Esophagus muscularis mucosa (tissue), 4 donors: ENCODE measurements at regions not wholly inside any gene's neighbourhood (a gene's known extent, or its start where the extent isn't known, plus 50 kb on each side); places are given as distances from the start of the nearest gene placed in this dataset.

ENCODE experiments used
- DNase-seq: peaks from one replicate; pipeline ENCODE4 v3.0.0-alpha.2; 2017; ENCODE audit errors: extremely low spot score
- H3K27ac ChIP-seq, 4 donors: fragments of 200-600 bp; sonication (generic); replicated peaks in 1 of 4; 1 replicate in 3 of 4; 2 replicates in 1 of 4; pipeline ENCODE4 v1.5.1; 2016 to 2019; ENCODE audit warnings: mild to moderate bottlenecking in 1 of 4
- H3K27me3 ChIP-seq, 4 donors: fragments of 200-600 bp; sonication (generic); one replicate each; pipeline versions ENCODE4 v1.5.1 to v1.6.0; 2016 to 2019
- H3K36me3 ChIP-seq, 4 donors: fragments of 200-600 bp; sonication (generic); one replicate each; pipeline ENCODE4 v1.5.1; 2016 to 2019
- H3K4me1 ChIP-seq, 4 donors: fragments of 200-600 bp; sonication (generic); one replicate each; pipeline ENCODE4 v1.5.1; 2016 to 2019
- H3K4me3 ChIP-seq, 4 donors: fragments of 200-600 bp; sonication (generic); 1 replicate in 2 of 4; 2 replicates in 2 of 4; pipeline ENCODE4 v1.5.1; 2016 to 2019; ENCODE audit warnings: mild to moderate bottlenecking in 4 of 4, moderate library complexity in 1 of 4
- H3K9me3 ChIP-seq, 4 donors: fragments of 200-600 bp; sonication (generic); 1 replicate in 3 of 4; 2 replicates in 1 of 4; pipeline ENCODE4 v1.5.1; 2016 to 2019
- EP300 ChIP-seq: sonication (generic); formaldehyde crosslinking; IDR thresholded peaks from one replicate; pipeline ENCODE4 v1.6.1; 2017; ENCODE audit warnings: antibody characterized with exemption
- POLR2A ChIP-seq: fragments of 450-650 bp; IDR thresholded peaks from one replicate; pipeline ENCODE4 v1.6.1; 2017; ENCODE audit warnings: antibody characterized with exemption, moderate library complexity, mild to moderate bottlenecking, low read depth
- POLR2AphosphoS5 ChIP-seq, 2 donors: sonication (generic); formaldehyde crosslinking; IDR thresholded peaks; one replicate each; pipeline ENCODE4 v1.6.1; 2017; ENCODE audit warnings: antibody characterized with exemption in 2 of 2
- WGBS: methylation state at CpG from one replicate; pipeline ENCODE4 v1.1.5; 2018; 5-methylcytosine and 5-hydroxymethylcytosine counted together
- intact Hi-C: fragments of 100-400 bp; cut with DNase I; formaldehyde crosslinking; loops from one replicate; pipeline ENCODE4 v1.15.1; 2023
- TF ChIP-seq, protein P1 (sequence below), 3 experiments: fragments of 200-600 bp in 2 of 3; fragments of 450-650 bp in 1 of 3; sonication (generic) in 2 of 3; IDR thresholded peaks; one replicate each; pipeline ENCODE4 v1.5.1; 2017 to 2019; ENCODE audit warnings: antibody characterized with exemption in 3 of 3, mild to moderate bottlenecking in 2 of 3, moderate library complexity in 1 of 3

DNA sequence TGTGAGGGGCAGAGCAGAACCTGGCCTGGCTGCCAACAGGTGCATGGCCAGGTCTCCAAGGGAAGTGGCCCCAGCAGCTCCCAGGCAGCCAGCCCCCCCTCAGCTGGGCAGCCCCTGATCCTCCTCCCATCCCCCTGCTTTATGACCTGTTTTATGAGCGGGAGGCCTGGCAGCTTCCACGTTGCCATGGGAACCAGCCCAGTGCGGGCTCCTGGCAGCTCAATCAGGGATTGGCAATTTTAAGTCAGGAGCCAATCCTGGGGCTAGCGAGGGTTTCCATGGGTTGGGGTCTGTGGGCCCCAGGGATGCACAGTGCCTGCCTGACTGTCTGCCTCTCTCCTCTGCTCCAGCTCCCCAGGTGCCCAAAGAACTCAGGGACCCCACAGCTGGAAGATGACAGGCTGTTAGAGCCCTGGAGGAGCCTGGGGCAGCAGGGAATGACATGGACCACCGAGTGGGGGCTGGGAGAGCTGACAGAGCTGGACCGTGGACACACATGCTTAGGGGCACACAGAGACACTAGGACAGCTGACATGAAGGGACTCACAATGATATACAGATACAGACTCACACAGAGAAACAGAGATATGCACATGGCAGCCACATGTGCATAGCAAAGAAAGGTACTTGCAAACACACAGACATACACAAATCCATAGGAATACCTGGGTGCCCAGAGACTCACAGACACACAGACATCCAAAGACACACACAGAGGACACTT, 56.5 kb upstream of the SIRPA start:
- no peak for TF ChIP-seq POLR2AphosphoS5 (IDR thresholded peaks at IDR 0.05)
- TF ChIP-seq, protein P1, sequence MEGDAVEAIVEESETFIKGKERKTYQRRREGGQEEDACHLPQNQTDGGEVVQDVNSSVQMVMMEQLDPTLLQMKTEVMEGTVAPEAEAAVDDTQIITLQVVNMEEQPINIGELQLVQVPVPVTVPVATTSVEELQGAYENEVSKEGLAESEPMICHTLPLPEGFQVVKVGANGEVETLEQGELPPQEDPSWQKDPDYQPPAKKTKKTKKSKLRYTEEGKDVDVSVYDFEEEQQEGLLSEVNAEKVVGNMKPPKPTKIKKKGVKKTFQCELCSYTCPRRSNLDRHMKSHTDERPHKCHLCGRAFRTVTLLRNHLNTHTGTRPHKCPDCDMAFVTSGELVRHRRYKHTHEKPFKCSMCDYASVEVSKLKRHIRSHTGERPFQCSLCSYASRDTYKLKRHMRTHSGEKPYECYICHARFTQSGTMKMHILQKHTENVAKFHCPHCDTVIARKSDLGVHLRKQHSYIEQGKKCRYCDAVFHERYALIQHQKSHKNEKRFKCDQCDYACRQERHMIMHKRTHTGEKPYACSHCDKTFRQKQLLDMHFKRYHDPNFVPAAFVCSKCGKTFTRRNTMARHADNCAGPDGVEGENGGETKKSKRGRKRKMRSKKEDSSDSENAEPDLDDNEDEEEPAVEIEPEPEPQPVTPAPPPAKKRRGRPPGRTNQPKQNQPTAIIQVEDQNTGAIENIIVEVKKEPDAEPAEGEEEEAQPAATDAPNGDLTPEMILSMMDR (IDR thresholded peaks at IDR 0.05) = no peak
- TF ChIP-seq POLR2A = no peak
- no peak for TF ChIP-seq EP300
- 65% methylated on average over 3 of the region's 6 CpGs for WGBS
- intact Hi-C loops = no loop called here
- H3K36me3 ChIP-seq = no peaks in the 10 kb centered on the region
- no peaks in the 10 kb centered on the region for H3K27me3 ChIP-seq
- H3K4me3 ChIP-seq = no peak overlapping the region
- H3K9me3 ChIP-seq = no peaks in the 10 kb centered on the region
- H3K27ac ChIP-seq = no peak overlapping the region
- H3K4me1 ChIP-seq = peaks cover 4 to 30% (median 27%) of the 10 kb centered on the region in 4 donors
- no peak for DNase-seq

DNA sequence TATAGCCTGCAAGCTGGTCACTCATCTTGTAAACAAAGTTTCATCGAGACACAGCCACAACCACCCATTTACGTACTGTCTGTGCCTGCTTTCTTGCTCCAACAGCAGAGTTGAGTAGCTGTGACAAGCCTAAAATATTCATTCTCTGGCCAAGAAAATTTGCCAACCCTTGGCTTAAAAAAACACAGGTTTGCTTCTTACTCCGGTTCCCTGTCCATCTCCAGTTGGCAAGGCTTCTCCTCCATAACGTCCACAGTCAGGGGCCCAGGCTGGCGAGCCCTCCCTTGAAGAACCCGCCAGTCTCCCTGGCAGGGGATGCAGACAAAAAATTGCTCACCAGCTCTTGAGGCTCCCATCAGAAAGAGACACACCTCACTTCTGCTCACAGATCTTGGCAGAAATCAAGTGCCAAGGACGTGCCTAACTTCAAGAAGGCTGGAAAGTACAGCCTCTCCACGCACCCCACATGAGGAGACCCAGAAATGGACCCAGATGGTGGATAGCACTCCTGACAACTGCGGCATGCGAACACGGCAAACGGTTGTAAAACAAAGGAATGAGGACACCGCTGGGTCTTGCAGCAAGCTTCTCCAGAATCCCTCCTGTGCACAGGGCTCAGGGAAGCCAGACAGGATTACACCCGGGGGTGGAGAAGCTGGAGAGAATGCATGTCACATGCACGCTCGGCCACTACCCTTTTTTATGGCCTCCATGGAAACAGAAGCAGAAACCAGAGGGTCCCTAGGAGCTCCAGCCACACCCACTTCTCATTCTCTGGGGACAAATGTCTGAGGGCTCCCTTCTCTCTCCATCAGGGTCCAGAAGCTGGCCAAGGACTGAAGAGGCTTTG, 59.8 kb upstream of the SIRPA start:
- no peak for DNase-seq
- Histone ChIP-seq H3K27ac (no peak overlapping the region), H3K36me3 (no peaks in the 10 kb centered on the region), H3K4me1 (peaks cover 6 to 17% (median 16%) of the 10 kb centered on the region in 4 donors), H3K27me3 (no peaks in the 10 kb centered on the region), H3K9me3 (no peaks in the 10 kb centered on the region), H3K4me3 (no peak overlapping the region)
- intact Hi-C loops = no loop called here
- TF ChIP-seq POLR2A (no peak), EP300 (no peak), POLR2AphosphoS5 (IDR thresholded peaks at IDR 0.05) (no peak)
- TF ChIP-seq, protein P1 (IDR thresholded peaks at IDR 0.05) = no peak
- WGBS = 75% methylated on average over 11 of the region's 16 CpGs

DNA sequence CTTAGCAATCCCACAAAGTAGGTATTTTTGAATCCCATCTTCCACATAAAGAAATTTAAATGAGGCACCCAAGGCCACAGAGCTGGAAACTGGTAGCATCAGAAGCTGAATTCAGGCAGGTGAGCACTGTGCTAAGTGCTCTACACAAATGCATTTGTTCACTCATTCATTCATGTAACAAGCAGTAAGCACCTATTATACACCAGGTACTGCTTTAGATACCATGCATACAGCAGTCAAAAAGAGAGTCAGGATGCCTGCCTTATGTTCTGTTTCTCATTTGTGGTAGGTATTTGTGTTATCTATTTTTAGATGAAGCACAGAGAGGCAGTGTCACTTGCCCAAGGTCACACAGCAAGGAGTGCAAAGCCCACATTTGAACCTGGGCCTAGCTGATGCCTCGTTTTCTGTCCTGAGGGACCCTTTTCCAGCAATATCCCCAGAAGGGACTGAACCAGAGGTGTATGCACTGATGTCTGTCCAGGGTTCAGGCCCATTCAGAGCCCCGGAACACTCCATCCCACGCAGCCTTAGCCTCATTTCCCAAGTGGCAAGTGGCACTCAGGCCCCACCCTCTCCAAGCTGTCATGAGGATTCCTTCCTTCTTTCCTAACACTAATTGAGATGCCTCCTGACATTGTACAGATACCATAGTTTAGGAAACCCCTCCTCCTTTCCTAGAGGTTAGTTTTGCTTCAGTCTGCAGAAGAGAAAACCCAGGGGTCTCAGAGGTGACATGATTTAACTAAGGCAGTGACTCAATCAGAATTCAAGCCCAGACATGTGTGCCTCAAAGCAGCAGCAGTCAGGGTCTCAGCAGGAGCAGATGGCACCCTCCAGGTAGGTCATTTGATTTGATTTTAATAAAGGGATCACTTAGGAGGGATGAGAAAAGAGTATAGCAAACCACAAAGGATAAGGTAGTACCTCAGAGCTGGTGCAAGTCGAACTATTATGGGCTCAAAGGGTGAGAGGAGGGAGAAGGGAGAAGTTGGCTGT, 61.2 kb upstream of the SIRPA start:
- 83% methylated on average over 4 of the region's 4 CpGs for WGBS
- Histone ChIP-seq H3K9me3 (no peaks in the 10 kb centered on the region), H3K36me3 (no peaks in the 10 kb centered on the region), H3K27me3 (no peaks in the 10 kb centered on the region), H3K27ac (no peak overlapping the region), H3K4me3 (no peak overlapping the region), H3K4me1 (peaks cover 20 to 25% (median 24%) of the 10 kb centered on the region in 4 donors)
- no peak for TF ChIP-seq POLR2A
- no peak for TF ChIP-seq EP300
- no peak for TF ChIP-seq POLR2AphosphoS5 (IDR thresholded peaks at IDR 0.05)
- TF ChIP-seq, protein P1 (IDR thresholded peaks at IDR 0.05) = no peak
- no peak for DNase-seq
- intact Hi-C loops = no loop called here

DNA sequence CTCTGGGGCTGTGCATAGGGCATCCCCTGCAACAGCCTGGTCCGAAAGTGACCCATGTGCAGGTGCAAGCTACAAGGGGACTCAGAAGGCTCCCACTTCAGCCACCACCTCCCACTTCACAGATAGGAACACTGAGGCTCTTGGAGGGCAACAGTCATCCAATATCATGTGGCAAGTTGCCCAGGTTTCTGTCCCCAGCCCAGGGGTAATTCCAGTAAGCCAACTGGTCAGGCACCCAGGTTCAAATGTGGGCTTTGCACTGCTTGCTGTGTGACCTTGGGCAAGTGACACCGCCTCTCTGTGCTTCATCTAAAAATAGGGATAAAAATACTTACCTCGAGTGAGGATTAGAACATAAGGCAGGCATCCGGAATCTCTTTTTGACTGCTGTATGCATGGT, 62.0 kb upstream of the SIRPA start:
- no peak overlapping the region for H3K27ac ChIP-seq
- 92% methylated on average over 3 of the region's 4 CpGs for WGBS
- H3K36me3 ChIP-seq = no peaks in the 10 kb centered on the region

More for the DNA sequence above, 62.0 kb upstream of the SIRPA start:
- H3K4me1 ChIP-seq = peaks cover 24 to 28% (median 25%) of the 10 kb centered on the region in 4 donors
- H3K4me3 ChIP-seq = no peak overlapping the region
- no peaks in the 10 kb centered on the region for H3K27me3 ChIP-seq
- intact Hi-C loops = no loop called here
- no peaks in the 10 kb centered on the region for H3K9me3 ChIP-seq
- no peak for DNase-seq
- TF ChIP-seq POLR2AphosphoS5 (IDR thresholded peaks at IDR 0.05) (no peak), EP300 (no peak), POLR2A (no peak)
- TF ChIP-seq, protein P1 (IDR thresholded peaks at IDR 0.05) = no peak
